GM21390 (cell line): ENCODE measurements at regions not wholly inside any gene's neighbourhood (a gene's known extent, or its start where the extent isn't known, plus 50 kb on each side); places are given as distances from the start of the nearest gene placed in this dataset.
"Not testable (repeated sequence)": the region's sequence is repeated elsewhere in the genome, so short reads cannot be mapped to it uniquely, and the experiment has no call there.

ENCODE experiments used
- ATAC-seq: cut with Tn5 transposase; IDR thresholded peaks from one replicate; pipeline ENCODE4 v1.9.1; 2021; ENCODE audit not compliant: unreplicated experiment

- no peak for ATAC-seq
These were observed 184.4 kb upstream of the TMEM45B start for GRCh38 chr11:129631201-129631600.

DNA sequence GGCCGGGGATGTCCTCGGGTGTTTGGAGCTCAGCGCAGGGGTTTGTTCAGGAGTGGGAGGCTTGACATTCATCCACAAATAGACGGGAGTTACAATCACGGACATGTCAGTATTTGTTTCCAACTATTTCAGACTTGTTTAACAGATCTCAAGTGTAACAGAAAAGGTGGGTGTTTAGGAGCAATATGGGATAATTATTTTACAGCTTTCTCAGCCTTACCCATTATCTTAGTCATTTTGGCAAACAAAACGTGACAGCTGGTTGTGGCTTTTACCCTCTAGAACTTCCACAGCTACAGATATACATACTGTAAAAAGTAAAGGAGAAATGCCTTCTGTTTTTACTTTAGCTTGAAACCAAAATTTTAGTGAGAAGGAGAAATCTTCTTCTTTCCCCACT, 178.7 kb upstream of the TMEM45B start:
- no peak for ATAC-seq

DNA sequence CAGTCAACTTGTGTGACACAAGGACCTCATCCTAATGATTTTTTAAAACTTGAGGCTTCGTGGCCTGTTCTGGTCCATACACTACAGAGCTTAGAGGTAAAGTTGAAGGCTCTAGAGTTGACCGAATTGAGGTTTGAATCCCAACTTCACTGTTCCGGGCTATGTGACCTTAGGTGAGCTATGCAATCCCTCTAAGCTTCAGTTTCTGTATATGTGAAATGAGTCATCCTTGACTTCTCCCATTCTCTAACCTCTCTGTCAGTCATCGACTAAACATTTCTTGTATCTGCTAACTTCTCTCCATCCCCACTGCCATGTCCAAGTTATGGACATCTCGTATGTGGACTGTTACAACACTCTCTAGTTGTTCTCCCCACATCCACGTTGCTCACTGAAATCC, 178.2 kb upstream of the TMEM45B start:
- no peak for ATAC-seq

DNA sequence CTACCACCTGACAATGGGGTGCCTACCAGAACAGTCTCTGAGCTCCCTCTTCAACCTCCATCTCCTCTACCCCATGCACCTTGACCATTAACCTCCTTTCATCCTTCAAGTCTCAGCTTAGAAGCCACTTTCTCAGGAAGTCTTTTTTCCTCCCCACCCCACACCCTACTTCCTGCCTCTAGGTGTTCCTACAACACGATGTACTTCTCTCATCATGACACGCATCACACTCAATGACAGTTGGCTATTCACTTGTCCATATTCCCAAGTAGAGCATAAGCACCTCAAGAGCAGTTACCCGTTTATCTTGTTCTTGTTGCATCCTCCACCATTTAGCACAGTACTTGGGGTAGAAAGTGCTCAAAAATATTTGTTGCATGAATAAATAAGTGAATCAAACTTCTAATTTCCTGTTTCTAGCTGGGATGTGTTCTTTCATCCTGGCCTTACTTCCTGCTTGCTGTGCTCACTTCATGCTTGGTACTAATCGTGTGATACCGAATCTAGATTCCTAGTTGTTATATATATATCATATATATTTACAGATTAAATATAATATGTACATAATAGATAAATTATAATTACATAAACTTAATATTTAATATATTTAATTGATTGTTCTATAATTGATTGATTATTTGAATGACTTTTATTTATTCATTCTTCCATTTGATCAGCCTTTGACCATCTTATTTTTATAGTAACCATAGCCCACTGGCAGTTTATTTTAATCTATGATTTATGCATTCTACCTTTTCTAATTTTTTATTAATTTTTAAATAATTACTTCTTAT, 177.5 kb upstream of the TMEM45B start:
- ATAC-seq: no peak

- no peak for ATAC-seq
These were observed 176.3 kb upstream of the TMEM45B start for GRCh38 chr11:129639300-129639699.

DNA sequence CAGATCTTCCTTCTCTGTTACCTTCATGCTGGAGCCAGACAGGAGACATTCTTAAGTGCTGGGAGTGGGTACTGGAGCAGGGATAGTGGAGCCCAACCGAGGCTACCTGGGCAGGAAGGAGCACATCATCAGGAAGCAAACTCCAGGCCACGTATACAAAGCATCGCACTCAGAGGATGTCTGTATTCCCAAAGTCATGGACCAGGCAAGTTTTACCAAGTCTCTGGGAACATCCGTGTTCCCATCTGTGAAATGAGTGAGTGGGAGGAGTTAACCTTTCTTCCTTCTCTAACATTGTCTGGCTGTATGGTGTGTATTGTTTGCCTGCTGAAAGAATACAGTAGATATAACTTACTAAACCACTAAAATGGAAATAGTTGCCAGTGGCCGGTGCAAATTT, 175.0 kb upstream of the TMEM45B start:
- no peak for ATAC-seq

DNA sequence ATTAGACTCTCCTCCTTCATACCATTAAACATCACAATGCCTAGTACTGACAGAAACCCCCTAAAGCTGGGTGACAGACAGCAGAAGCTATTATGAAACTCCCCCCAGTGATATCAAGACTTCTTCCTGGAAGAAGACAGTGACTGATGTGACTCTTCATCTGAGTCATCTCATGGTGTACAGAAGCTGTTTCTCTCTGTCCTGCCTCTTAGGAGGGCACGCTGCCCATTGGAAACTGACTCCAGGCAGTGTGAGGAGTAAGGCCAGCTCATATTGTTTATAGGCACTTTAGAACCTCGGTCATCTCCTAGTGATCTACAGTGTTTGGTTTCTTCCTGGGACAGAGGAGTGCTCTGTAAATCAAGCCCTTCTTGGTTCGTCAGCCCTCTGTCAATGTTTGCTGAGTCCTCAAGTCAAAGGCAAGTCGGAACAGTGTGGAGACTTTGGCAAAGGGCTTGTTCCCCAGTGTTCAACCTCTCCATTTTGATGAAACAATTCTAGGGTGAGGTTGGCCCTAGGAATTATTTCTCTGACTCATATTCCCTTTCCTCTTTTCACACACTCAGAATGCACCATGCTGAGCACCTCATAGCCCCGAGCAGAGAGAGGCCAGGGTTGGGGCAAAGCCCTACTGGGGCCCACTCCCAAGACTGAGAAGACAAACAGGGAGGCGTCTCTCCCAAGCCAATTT, 172.5 kb upstream of the TMEM45B start:
- ATAC-seq: no peak

- ATAC-seq: no peak
These were observed 171.3 kb upstream of the TMEM45B start for GRCh38 chr11:129644326-129644725.

- no peak for ATAC-seq
These were observed 169.7 kb upstream of the TMEM45B start for GRCh38 chr11:129645943-129646342.

DNA sequence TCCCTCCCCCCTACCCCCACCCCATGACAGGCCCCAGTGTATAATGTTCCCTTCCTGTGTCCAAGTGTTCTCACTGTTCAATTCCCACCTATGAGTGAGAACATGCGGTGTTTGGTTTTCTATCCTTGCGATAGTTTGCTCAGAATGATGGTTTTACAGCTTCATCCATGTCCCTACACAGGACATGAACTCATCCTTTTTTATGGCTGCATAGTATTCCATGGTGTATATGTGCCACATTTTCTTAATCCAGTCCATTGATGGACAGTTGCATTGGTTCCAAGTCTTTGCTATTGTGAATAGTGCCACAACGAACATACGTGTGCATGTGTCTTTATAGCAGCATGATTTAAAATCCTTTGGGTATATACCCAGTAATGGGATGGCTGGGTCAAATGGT, 165.6 kb upstream of the TMEM45B start:
- not testable (repeated sequence) for ATAC-seq

DNA sequence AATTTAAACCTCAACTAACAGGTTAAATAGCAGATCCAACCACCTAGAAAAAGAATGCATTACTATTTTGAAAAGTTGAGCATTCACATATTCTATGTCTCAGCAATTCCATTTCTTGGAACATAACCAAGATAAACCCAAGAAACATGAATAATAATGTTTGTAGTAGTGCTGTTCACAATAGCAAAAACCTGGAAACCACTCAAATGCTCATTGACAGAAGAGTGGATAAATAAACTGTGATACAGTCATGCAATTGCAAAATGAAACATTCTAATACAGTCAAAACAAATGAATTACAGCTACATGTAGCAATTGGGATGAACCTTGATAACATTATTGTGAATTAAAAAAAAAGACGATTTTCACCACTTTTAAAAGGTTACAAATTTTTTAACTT, 162.8 kb upstream of the TMEM45B start:
- ATAC-seq: no peak

- ATAC-seq: no peak
These were observed 160.3 kb upstream of the TMEM45B start for GRCh38 chr11:129655247-129655832.

DNA sequence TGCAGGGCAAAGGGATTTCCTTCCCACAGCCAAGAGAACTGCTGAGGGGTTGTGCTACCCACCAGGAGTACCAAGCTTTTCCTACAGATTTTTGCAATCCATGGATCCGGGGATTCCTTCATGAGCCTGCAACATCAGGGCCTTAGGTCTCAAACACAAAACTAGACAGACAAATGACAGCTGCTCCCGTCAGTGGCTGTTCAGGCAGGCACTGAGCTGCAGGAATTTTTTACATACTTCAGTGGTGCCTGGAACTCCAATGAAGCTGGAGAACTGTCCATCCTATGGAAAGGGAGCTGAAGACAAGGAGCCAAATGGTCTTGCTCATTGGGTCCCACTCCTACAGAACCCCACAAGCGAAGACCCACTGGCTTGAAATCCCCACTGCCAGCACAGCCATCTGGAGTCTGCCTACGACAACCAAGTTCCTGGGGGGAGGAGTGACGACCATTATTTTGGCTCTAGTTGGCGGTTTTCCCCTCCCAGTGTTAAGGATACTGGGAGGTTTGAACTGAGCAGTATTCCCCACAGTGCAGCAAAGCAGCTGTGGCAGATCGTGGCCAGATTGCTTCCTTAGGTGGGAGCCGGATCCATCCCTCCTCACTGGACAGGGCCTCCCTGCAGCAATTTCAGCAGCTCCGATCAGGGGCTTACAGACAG, 157.7 kb upstream of the TMEM45B start:
- no peak for ATAC-seq

DNA sequence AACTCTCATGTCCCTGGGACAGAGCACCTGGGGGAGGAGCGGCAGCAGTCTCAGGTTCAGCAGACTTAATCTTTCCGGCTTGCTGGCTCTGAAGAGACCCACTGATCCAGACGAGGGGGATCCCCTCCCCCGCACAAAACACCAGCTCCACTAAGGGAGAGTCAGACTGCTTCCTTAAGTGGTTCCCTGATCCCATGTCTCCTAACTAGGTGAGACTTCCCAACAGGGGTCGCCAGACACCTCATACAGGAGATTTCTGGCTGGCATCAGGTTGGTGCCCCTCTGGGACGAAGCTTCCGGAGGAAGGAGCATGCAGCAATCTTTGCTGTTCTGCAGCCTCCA, 157.2 kb upstream of the TMEM45B start:
- ATAC-seq: no peak

- ATAC-seq: no peak
These were observed 134.7 kb upstream of the TMEM45B start for GRCh38 chr11:129680907-129681306.

- ATAC-seq: no peak
These were observed 134.1 kb upstream of the TMEM45B start for GRCh38 chr11:129681344-129682114.

DNA sequence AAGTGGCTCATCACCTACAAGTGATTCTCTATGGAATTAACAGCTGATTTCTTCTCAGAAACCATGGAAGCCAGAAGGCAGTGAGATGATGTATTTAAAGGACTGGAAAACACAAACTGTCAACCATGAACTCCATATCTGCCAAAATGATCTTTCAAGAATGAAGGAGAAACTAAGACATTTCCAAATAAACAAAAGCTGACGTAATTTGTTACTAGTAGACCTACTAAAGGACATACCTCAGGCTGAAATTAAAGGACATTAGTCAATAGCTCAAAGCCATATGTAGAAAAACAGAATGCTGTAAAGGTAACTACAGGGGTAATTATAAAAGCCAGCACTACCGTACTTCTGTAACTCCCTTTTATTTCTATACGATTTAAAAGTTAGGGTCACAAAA, 129.4 kb upstream of the TMEM45B start:
- no peak for ATAC-seq

DNA sequence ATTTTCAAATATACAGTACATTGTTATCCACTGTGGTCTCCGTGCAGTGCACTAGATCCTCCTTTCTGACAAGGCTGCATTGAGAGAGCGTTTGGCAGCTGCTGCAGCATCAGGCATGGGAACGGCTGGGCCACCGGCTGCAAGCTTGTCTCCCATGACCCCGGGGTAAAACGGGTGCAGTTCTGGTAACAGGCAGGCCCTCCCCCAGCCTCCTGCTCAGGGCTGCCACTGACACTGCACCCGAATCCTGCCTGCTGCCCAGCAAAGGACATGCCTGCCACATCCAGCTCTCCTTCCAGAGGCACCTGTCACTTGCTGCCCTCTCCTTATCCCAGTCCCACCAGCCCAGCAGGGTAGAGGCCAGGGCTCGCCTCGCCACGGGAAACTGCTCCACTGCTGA, 124.5 kb upstream of the TMEM45B start:
- no peak for ATAC-seq

DNA sequence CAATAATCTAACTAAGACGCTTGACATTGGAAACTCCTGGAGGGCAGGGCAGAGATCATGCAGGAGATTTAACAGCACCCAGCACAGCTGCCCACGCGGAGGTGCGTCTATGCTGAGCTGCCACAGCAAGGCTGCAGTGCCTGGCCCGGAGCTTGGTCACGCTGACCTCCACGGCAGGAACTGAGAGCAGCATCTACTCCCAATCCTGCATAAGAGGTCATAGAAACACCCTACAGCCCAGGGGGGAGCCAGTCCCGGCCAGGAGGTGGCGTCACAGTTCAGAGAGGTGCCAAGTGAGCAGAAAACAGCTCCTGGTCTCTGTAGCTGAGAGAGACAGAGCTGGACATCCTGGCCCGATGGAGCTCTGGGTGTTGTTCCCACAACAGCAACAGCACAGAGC, 121.1 kb upstream of the TMEM45B start:
- no peak for ATAC-seq

- ATAC-seq: no peak
These were observed 120.7 kb upstream of the TMEM45B start for GRCh38 chr11:129694966-129695365.
